Cardiac muscle cell (in vitro differentiated cells and primary cell): ENCODE measurements at regions not wholly inside any gene's neighbourhood (a gene's known extent, or its start where the extent isn't known, plus 50 kb on each side); places are given as distances from the start of the nearest gene placed in this dataset.

Experiments
- DNase-seq, 2 donors: peaks; one replicate each; pipeline versions ENCODE4 v3.0.0 to v3.0.0-alpha.2; 2010 to 2017; ENCODE audit warnings: low read depth in 1 of 2, low spot score in 1 of 2
- H3K27ac ChIP-seq: fragments of 200-600 bp; sonication (generic); 2 replicates; pipeline ENCODE4 v1.5.1; 2016
- H3K27me3 ChIP-seq: fragments of 200-600 bp; sonication (generic); 2 replicates; pipeline ENCODE4 v1.6.0; 2016; ENCODE audit warnings: control low read depth
- H3K36me3 ChIP-seq: fragments of 200-600 bp; sonication (generic); 2 replicates; pipeline ENCODE4 v1.5.1; 2016; ENCODE audit warnings: control low read depth
- H3K4me1 ChIP-seq: fragments of 200-600 bp; sonication (generic); 2 replicates; pipeline ENCODE4 v1.8.1; 2017; ENCODE audit warnings: low read depth, mild to moderate bottlenecking, mixed run types
- H3K4me3 ChIP-seq: fragments of 200-600 bp; sonication (generic); 2 replicates; pipeline ENCODE4 v1.5.1; 2016; ENCODE audit warnings: mild to moderate bottlenecking
- H3K9me3 ChIP-seq: fragments of 200-600 bp; sonication (generic); 2 replicates; pipeline ENCODE4 v1.5.1; 2017; ENCODE audit warnings: low read depth, mild to moderate bottlenecking, control low read depth
- CTCF ChIP-seq: IDR thresholded peaks from 2 replicates; pipeline ENCODE4 v1.5.1; 2012; ENCODE audit warnings: low read depth, mild to moderate bottlenecking, low read length

DNA sequence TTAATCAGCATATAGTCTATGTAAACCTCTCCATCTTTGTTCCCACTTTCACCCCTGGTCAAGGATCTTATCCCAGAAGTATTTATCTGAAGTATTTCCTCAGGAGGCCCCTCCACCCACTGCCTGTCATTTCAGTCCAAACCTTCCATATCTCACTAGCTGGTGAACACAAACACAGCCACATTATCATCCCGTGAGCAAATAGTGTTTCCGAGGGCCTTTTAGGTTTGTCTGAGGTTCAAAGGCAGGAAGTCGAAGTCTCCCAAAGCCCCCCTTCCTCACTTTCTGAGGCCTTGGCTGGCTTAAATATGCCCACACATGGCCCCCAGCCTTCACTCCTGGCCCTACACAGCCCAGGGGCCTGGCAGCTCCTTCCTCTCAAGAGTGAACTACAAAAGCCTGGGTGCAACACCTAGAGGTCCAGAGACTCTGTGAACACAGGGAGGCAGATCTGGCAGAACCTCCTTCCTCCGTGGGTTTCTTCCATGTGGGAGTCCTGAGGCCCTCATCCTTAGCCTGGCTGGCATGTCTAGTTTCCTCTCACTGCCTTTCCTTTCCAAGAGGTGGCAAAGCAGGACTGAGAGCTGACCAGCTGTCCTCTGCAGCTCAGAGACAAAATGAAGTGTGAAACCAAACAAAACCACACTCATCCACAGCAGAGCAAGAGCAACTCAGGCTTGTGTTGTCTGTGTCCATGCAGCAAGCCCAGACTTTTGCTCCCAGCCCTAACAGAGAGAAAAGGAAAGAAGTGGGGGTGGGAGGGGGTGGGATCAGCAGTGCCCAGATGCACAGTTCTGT, 264.2 kb downstream of the SS18 start:
- no peak for TF ChIP-seq CTCF
- Histone ChIP-seq H3K9me3 (no peaks in the 10 kb centered on the region), H3K4me1 (peaks cover 27% of the 10 kb centered on the region), H3K4me3 (no peak overlapping the region), H3K27me3 (no peaks in the 10 kb centered on the region), H3K36me3 (no peaks in the 10 kb centered on the region), H3K27ac (peak overlapping the region; percentile 69)
- no peak for DNase-seq

GRCh38 chr18:25825056-25825455, 265.4 kb downstream of the SS18 start:
- no peaks in the 10 kb centered on the region for H3K27me3 ChIP-seq
- H3K4me1 ChIP-seq: peaks cover 23% of the 10 kb centered on the region
- no peak overlapping the region for H3K27ac ChIP-seq
- H3K4me3 ChIP-seq: no peak overlapping the region
- no peaks in the 10 kb centered on the region for H3K9me3 ChIP-seq
- no peak for DNase-seq
- TF ChIP-seq CTCF: no peak
- H3K36me3 ChIP-seq: no peaks in the 10 kb centered on the region

DNA sequence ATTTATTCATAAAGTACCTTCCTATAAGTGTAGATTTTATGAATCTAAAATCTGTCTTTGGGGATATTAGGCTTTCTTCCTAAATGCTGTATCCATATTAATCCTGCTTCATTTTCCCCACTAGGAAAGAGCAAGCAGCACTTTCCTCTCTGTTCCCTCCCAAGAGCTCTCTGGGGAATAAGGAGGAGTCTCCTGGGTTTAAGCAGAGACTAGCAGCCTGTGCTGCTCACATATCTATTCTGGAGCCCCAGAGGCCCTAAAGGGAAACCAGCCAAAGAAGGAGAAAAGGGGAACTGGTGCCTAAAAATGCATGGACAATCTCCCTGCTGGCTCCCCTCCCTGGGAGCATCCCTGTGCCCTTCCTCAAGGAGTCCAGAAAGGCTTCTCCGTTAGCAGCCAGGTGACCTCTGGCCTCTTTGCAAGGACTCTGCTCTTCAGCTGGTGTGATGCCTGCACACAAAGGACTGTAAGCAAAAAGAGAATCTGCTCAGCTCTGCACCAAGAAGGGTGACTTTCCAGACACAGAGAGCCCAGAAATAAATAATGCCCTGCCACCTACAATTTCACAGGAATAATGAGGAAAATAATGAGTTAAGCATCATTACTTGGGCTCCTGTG, 270.6 kb downstream of the SS18 start:
- TF ChIP-seq CTCF: no peak
- Histone ChIP-seq H3K4me1 (peaks cover under 1% of the 10 kb centered on the region), H3K27me3 (no peaks in the 10 kb centered on the region), H3K4me3 (no peak overlapping the region), H3K27ac (no peak overlapping the region), H3K9me3 (no peaks in the 10 kb centered on the region), H3K36me3 (no peaks in the 10 kb centered on the region)
- no peak for DNase-seq

DNA sequence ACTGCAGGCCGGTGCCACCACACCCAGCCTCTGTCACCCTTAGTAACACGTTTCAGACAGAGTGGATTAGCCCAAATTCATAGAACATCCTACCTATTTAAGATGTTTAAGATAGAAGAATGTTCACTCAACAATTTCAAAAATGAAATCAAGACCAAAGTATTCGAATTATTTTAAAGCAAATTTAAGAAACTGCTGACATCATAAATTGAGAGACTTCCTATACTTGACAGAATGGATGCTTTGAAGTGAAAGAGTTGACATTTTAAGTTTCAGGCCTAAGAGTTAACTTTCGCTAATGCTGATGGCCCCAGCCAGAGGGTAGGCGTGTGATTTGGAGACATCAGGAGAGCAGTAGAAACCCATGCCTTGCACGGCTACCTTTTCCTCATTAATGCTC, 271.9 kb downstream of the SS18 start:
- Histone ChIP-seq H3K4me1 (no peaks in the 10 kb centered on the region), H3K36me3 (no peaks in the 10 kb centered on the region), H3K9me3 (no peaks in the 10 kb centered on the region), H3K27ac (no peak overlapping the region), H3K4me3 (no peak overlapping the region), H3K27me3 (no peaks in the 10 kb centered on the region)
- no peak for DNase-seq
- TF ChIP-seq CTCF: no peak

DNA sequence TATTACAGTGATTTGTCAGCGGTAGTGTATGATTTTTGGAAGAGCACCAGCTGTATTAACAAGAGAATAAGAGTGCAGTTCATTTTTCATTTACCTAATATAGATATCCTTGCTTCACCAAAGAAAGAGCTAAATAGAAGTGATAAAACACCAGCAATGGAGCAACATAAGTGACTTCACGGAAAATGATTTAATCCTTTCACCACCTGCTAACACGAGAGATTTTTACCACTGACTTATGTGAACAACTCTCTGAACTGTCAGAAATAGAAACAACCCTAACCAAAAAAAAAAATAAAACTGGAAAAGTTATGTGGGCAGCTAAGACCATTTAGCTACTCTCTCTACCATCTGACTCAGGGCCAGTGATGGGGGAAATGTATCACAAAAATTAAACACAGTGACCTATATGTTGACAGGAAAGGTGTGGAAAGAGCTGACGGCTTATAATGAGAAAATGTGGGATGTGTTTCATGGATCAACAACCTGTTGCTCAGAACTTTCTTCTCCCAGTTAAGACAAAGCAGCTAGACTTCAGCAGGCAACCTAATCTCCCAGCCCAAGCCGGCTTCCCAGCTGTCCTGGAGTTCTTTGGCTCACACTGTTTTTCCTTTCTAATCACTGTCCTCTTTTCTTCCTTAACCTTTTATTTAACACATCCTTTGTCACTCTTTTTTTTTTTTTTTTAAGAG, 272.7 kb downstream of the SS18 start:
- Histone ChIP-seq H3K27me3 (no peaks in the 10 kb centered on the region), H3K4me1 (no peaks in the 10 kb centered on the region), H3K9me3 (no peaks in the 10 kb centered on the region), H3K36me3 (no peaks in the 10 kb centered on the region), H3K4me3 (no peak overlapping the region), H3K27ac (no peak overlapping the region)
- DNase-seq: no peak
- TF ChIP-seq CTCF: no peak
